Lower lobe of right lung (tissue), 2 donors: ENCODE measurements at regions not wholly inside any gene's neighbourhood (a gene's known extent, or its start where the extent isn't known, plus 50 kb on each side); places are given as distances from the start of the nearest gene placed in this dataset.

Experiments used
- ATAC-seq, 2 donors: fragments of 200-7000 bp; cut with Tn5 transposase; one replicate each; pipeline ENCODE4 v1.9.1; 2020 to 2022; ENCODE audit warnings: mild to moderate bottlenecking in 2 of 2, moderate library complexity in 2 of 2
- DNase-seq: peaks from one replicate; pipeline ENCODE4 v3.0.0-alpha.2; 2020
- H3K27ac ChIP-seq: fragments of 200-600 bp; one replicate; pipeline ENCODE4 v1.8.0; 2022
- H3K27me3 ChIP-seq: fragments of 200-600 bp; one replicate; pipeline ENCODE4 v1.8.0; 2022; ENCODE audit warnings: low read depth
- H3K36me3 ChIP-seq: fragments of 200-600 bp; one replicate; pipeline ENCODE4 v1.8.0; 2022; ENCODE audit warnings: mild to moderate bottlenecking
- H3K4me1 ChIP-seq: fragments of 200-600 bp; one replicate; pipeline ENCODE4 v1.8.0; 2022
- H3K4me3 ChIP-seq: fragments of 200-600 bp; one replicate; pipeline ENCODE4 v1.8.0; 2022; ENCODE audit warnings: mild to moderate bottlenecking
- H3K9me3 ChIP-seq: fragments of 200-600 bp; one replicate; pipeline ENCODE4 v1.8.0; 2022
- CTCF ChIP-seq: fragments of 200-600 bp; IDR thresholded peaks from one replicate; pipeline ENCODE4 v1.8.0; 2022; ENCODE audit warnings: antibody characterized with exemption, mild to moderate bottlenecking
- intact Hi-C: fragments of 100-400 bp; cut with DNase I; formaldehyde crosslinking; loops from one replicate; pipeline ENCODE4 v1.11.0; 2022
- donor health status: DM: no; HTN: yes; CAD: no; lungs with severe emphysema.

GRCh38 chr7:131878777-131879176, 322.3 kb upstream of the PODXL start:
- no peak overlapping the region for H3K4me3 ChIP-seq
- DNase-seq (no peak), ATAC-seq (no peak)
- H3K27me3 ChIP-seq, result peaks cover 3% of the 10 kb centered on the region
- no peaks in the 10 kb centered on the region for H3K9me3 ChIP-seq
- H3K4me1 ChIP-seq, result no peaks in the 10 kb centered on the region
- TF ChIP-seq CTCF, result no peak
- no peaks in the 10 kb centered on the region for H3K36me3 ChIP-seq
- no peak overlapping the region for H3K27ac ChIP-seq
- intact Hi-C loops, result no loop called here

GRCh38 chr7:131873581-131873980, 317.2 kb upstream of the PODXL start:
- intact Hi-C loops, result no loop called here
- Histone ChIP-seq H3K36me3 (no peaks in the 10 kb centered on the region), H3K9me3 (no peaks in the 10 kb centered on the region), H3K4me1 (no peaks in the 10 kb centered on the region), H3K4me3 (no peak overlapping the region), H3K27me3 (no peaks in the 10 kb centered on the region), H3K27ac (no peak overlapping the region)
- ATAC-seq (no peak), DNase-seq (no peak)
- no peak for TF ChIP-seq CTCF

- no peaks in the 10 kb centered on the region for H3K27me3 ChIP-seq
- H3K36me3 ChIP-seq, result no peaks in the 10 kb centered on the region
- no peaks in the 10 kb centered on the region for H3K9me3 ChIP-seq
- H3K4me1 ChIP-seq, result no peaks in the 10 kb centered on the region
- TF ChIP-seq CTCF, result no peak
- ATAC-seq (no peak), DNase-seq (no peak)
- H3K4me3 ChIP-seq, result no peak overlapping the region
- intact Hi-C loops, result no loop called here
- no peak overlapping the region for H3K27ac ChIP-seq
Measured at GRCh38 chr7:131869986-131870385, 313.6 kb upstream of the PODXL start.

- Histone ChIP-seq H3K27ac (no peak overlapping the region), H3K4me1 (no peaks in the 10 kb centered on the region), H3K36me3 (no peaks in the 10 kb centered on the region), H3K4me3 (no peak overlapping the region), H3K27me3 (no peaks in the 10 kb centered on the region), H3K9me3 (no peaks in the 10 kb centered on the region)
- ATAC-seq (no peak), DNase-seq (no peak)
- intact Hi-C loops, result no loop called here
- TF ChIP-seq CTCF, result no peak
Measured at GRCh38 chr7:131869169-131869844, 312.9 kb upstream of the PODXL start.

- intact Hi-C loops, result no loop called here
- no peak overlapping the region for H3K27ac ChIP-seq
- DNase-seq, result no peak
- no peaks in the 10 kb centered on the region for H3K9me3 ChIP-seq
- no peak overlapping the region for H3K4me3 ChIP-seq
- H3K4me1 ChIP-seq, result no peaks in the 10 kb centered on the region
- H3K36me3 ChIP-seq, result no peaks in the 10 kb centered on the region
- TF ChIP-seq CTCF, result no peak
- no peaks in the 10 kb centered on the region for H3K27me3 ChIP-seq
- ATAC-seq, result no peak
Measured at GRCh38 chr7:131867461-131867860, 311.0 kb upstream of the PODXL start.
